ENCODE measurements at regions not wholly inside any gene's neighbourhood (a gene's known extent, or its start where the extent isn't known, plus 50 kb on each side); places are given as distances from the start of the nearest gene placed in this dataset.

DNA sequence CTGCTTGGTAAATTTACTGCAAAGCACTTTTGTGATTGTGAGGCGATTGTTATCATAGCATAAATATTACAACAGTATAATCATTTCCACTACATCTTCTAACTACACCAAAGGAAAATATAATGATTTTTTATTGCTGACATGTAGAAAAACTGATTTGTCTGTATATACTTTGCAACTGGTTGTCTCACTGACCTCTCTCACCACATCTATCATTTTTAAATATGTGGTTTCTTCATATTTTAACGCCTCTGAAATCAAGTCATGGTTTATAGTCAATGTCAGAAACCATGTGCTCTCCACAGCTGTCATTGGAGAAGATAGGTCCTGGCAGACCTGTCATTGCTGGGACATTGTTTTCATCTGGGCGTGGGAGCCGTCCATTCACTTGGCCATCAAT, 315.4 kb upstream of the KLF6 start:
- TF ChIP-seq MYC (IDR thresholded peaks at IDR 0.05; ENCODE audit: low read depth, low read length) (no peak), JUN (IDR thresholded peaks at IDR 0.05; ENCODE audit: borderline replicate concordance, insufficient read depth, insufficient read length, low read depth) (no peak), POLR2AphosphoS5 (IDR thresholded peaks at IDR 0.05; ENCODE audit: insufficient read depth, low read depth, low read length) (no peak), POLR2A (IDR thresholded peaks at IDR 0.05; ENCODE audit: low read depth, low read length) (no peak), GATA2 (IDR thresholded peaks at IDR 0.05; ENCODE audit: insufficient read depth, insufficient read length, low read depth, low read length) (no peak), EZH2 (IDR thresholded peaks at IDR 0.05; ENCODE audit: borderline replicate concordance, low read depth, low read length, severe bottlenecking) (no peak), FOS (IDR thresholded peaks at IDR 0.05; ENCODE audit: borderline replicate concordance, insufficient read depth, low read length) (no peak)
- TF ChIP-seq, protein P1, sequence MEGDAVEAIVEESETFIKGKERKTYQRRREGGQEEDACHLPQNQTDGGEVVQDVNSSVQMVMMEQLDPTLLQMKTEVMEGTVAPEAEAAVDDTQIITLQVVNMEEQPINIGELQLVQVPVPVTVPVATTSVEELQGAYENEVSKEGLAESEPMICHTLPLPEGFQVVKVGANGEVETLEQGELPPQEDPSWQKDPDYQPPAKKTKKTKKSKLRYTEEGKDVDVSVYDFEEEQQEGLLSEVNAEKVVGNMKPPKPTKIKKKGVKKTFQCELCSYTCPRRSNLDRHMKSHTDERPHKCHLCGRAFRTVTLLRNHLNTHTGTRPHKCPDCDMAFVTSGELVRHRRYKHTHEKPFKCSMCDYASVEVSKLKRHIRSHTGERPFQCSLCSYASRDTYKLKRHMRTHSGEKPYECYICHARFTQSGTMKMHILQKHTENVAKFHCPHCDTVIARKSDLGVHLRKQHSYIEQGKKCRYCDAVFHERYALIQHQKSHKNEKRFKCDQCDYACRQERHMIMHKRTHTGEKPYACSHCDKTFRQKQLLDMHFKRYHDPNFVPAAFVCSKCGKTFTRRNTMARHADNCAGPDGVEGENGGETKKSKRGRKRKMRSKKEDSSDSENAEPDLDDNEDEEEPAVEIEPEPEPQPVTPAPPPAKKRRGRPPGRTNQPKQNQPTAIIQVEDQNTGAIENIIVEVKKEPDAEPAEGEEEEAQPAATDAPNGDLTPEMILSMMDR (IDR thresholded peaks at IDR 0.05; ENCODE audit: extremely low read depth in 1 of 2, insufficient read depth in 1 of 2, low read depth in 1 of 2, low read length in 2 of 2), result no peak
